ENCODE measurements at regions not wholly inside any gene's neighbourhood (a gene's known extent, or its start where the extent isn't known, plus 50 kb on each side); places are given as distances from the start of the nearest gene placed in this dataset.
A peak's percentile ranks its signal among the peaks of the same experiment; 100 is the strongest.

DNA sequence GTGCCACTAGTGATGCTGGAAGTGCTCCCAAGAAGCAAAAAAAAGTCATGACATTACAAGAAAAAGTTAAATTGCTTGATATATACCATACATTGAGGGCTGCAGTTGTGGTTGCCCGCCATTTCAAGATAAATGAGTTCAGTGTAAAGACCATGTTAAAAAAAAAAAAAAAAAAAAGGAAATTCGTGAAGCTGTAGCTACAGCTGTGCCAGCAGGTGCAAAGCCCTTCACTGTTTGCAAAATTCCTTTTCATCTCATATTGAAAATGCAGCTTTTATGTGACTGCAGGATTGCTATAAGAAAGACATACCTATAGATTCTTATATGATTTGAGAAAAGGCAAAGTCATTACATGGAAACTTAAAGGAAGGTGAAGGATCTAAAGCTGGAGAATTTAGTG lies 179.6 kb upstream of the POU5F2 start:
- H3K4me3 ChIP-seq (ENCODE audit: low read depth, low read length): no peak overlapping the region
- H3K27me3 ChIP-seq (ENCODE audit: control insufficient read depth, insufficient read depth, low read length): no peaks in the 10 kb centered on the region
- ChIA-PET POLR2A (no interaction called here), CTCF (no interaction called here)
- TF ChIP-seq, protein P1, sequence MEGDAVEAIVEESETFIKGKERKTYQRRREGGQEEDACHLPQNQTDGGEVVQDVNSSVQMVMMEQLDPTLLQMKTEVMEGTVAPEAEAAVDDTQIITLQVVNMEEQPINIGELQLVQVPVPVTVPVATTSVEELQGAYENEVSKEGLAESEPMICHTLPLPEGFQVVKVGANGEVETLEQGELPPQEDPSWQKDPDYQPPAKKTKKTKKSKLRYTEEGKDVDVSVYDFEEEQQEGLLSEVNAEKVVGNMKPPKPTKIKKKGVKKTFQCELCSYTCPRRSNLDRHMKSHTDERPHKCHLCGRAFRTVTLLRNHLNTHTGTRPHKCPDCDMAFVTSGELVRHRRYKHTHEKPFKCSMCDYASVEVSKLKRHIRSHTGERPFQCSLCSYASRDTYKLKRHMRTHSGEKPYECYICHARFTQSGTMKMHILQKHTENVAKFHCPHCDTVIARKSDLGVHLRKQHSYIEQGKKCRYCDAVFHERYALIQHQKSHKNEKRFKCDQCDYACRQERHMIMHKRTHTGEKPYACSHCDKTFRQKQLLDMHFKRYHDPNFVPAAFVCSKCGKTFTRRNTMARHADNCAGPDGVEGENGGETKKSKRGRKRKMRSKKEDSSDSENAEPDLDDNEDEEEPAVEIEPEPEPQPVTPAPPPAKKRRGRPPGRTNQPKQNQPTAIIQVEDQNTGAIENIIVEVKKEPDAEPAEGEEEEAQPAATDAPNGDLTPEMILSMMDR (IDR thresholded peaks at IDR 0.05; ENCODE audit: low read depth, low read length): no peak
- no peak overlapping the region for H3K27ac ChIP-seq (ENCODE audit: low read depth, low read length)
- H3K9me3 ChIP-seq (ENCODE audit: control insufficient read depth, insufficient read depth, low read length): no peaks in the 10 kb centered on the region
- DNase-seq (ENCODE audit: low read depth, low spot score): no peak

DNA sequence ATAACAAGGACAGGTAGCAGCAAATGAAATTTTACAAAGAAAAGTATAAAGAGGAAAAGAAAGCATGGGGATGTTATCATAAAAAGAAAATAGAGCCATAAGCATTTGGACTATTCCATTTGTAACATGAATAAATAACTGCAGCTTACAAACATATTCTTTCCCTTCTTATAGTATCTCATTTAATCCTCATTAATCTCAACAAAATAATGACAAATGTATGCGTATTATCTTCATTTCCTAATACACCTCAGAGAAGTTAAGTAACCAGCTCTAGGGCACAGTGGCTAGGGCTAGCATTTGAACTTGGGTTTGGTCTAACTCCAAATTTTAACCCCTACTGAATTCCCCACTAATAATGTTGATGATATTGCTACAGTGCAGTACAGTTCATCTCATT lies 175.5 kb upstream of the POU5F2 start:
- Histone ChIP-seq H3K4me3 (ENCODE audit: low read depth, low read length) (no peak overlapping the region), H3K27ac (ENCODE audit: low read depth, low read length) (no peak overlapping the region), H3K27me3 (ENCODE audit: control insufficient read depth, insufficient read depth, low read length) (no peaks in the 10 kb centered on the region), H3K9me3 (ENCODE audit: control insufficient read depth, insufficient read depth, low read length) (no peaks in the 10 kb centered on the region)
- no peak for DNase-seq (ENCODE audit: low read depth, low spot score)
- ChIA-PET POLR2A (no interaction called here), CTCF (no interaction called here)
- TF ChIP-seq, protein P1 (IDR thresholded peaks at IDR 0.05; ENCODE audit: low read depth, low read length): no peak

DNA sequence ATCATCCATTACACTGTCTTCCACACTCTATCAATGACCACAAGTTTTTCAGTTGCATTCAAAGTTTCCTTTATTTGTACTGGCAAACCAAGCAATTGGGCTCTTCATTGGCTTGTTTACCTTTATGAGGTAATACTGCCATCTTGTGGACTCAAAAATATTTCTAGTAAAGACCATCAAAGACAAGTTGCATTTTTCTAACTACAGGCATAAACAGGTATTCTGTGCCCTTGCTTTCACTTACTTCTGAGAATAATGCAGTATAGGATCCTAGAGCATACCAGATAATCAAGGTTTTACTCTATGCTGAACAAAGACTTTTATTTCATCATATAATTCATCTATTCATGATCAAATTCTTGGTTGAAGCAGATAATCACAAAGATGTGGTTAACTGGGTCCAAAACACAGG lies 173.7 kb upstream of the POU5F2 start:
- POLR2A ChIA-PET: no interaction called here
- TF ChIP-seq, protein P1 (IDR thresholded peaks at IDR 0.05; ENCODE audit: low read depth, low read length): peak; percentile 61
- CTCF ChIA-PET: interaction anchor here (0.9 to 1.5 kb wide), 6 partner anchors 13 to 823 kb away, joined by 3 to 8 read pairs (median 4); no protein-coding TSS in a partner anchor
- no peak overlapping the region for H3K4me3 ChIP-seq (ENCODE audit: low read depth, low read length)
- no peak overlapping the region for H3K27ac ChIP-seq (ENCODE audit: low read depth, low read length)
- DNase-seq (ENCODE audit: low read depth, low spot score): peak; percentile 18
- H3K9me3 ChIP-seq (ENCODE audit: control insufficient read depth, insufficient read depth, low read length): no peaks in the 10 kb centered on the region
- no peaks in the 10 kb centered on the region for H3K27me3 ChIP-seq (ENCODE audit: control insufficient read depth, insufficient read depth, low read length)

DNA sequence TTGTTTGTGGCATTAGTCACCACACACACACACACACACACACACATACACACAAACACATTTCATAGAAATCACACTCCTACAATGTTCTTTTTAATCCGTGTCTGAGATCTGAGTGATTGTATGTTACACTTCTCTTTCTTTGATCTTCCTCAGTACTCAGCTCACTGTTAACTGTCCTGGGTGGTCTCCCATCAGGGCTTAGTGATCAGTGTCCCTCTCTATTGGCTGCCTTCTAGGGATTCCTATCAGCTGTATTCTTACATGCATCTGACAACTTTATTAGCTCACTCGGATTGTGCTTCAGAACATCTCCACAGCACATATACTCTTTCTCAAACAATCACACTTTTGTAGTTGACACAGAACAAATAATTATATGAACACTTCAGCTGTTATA lies 170.2 kb upstream of the POU5F2 start:
- Histone ChIP-seq H3K9me3 (ENCODE audit: control insufficient read depth, insufficient read depth, low read length) (no peaks in the 10 kb centered on the region), H3K27me3 (ENCODE audit: control insufficient read depth, insufficient read depth, low read length) (no peaks in the 10 kb centered on the region), H3K27ac (ENCODE audit: low read depth, low read length) (no peak overlapping the region), H3K4me3 (ENCODE audit: low read depth, low read length) (no peak overlapping the region)
- ChIA-PET POLR2A (no interaction called here), CTCF (interaction anchor here (0.8 to 2.8 kb wide), 6 partner anchors 13 to 1224 kb away, joined by 3 to 10 read pairs (median 4); partner anchors contain the start of gene NR2F1)
- no peak for DNase-seq (ENCODE audit: low read depth, low spot score)
- TF ChIP-seq, protein P1 (IDR thresholded peaks at IDR 0.05; ENCODE audit: low read depth, low read length): no peak

DNA sequence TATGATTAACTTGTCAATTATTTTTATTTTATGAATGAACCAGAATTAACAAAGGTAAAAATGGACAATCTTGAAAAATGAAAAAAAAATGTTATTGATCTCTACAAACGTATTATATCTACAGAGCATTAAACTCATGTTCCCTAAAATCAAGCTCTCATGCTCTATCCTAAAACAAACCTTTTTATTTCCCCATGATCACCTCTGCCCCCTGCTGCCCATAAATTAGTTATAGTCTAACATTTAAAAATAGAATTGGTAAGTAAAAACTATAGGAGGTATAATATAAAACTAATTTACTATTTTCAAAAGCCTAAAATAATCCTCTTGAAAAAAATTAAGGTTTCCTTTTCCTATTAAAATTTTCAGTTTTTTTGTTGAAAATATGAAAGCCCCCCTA lies 168.0 kb upstream of the POU5F2 start:
- H3K27ac ChIP-seq (ENCODE audit: low read depth, low read length): no peak overlapping the region
- no peaks in the 10 kb centered on the region for H3K9me3 ChIP-seq (ENCODE audit: control insufficient read depth, insufficient read depth, low read length)
- TF ChIP-seq, protein P1 (IDR thresholded peaks at IDR 0.05; ENCODE audit: low read depth, low read length): no peak; the same call in 1 of the 2 replicates
- CTCF ChIA-PET: interaction anchor here (0.6 to 2.0 kb wide), 5 partner anchors 11 to 322 kb away, joined by 3 to 7 read pairs (median 5); no protein-coding TSS in a partner anchor
- DNase-seq (ENCODE audit: low read depth, low spot score): no peak
- no peak overlapping the region for H3K4me3 ChIP-seq (ENCODE audit: low read depth, low read length)
- no peaks in the 10 kb centered on the region for H3K27me3 ChIP-seq (ENCODE audit: control insufficient read depth, insufficient read depth, low read length)
- POLR2A ChIA-PET: no interaction called here
